NAMALWA (cell line): ENCODE measurements at regions not wholly inside any gene's neighbourhood (a gene's known extent, or its start where the extent isn't known, plus 50 kb on each side); places are given as distances from the start of the nearest gene placed in this dataset.

Experiments
- DNase-seq: peaks from one replicate; pipeline ENCODE4 v3.0.0-alpha.2; 2015; ENCODE audit warnings: low spot score

DNA sequence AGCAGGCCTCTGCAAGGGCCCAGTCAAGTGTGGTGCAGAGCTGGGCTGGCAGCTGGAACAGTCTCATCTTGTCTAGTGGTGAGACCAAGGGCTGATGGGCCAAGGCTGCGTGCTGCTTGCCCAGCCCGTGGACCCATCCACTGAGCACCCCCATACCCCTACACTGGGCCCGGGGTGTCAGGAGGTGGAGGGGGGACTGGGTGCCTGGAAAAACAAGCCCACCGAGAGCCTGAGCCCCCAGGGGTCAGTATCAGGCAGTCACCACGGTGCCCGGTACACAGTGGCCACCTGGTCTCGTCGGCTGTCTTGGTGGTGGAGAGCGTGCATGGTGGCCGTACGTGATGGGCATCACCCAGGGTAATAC lies 238.3 kb downstream of the SEC14L1 start:
- no peak for DNase-seq

DNA sequence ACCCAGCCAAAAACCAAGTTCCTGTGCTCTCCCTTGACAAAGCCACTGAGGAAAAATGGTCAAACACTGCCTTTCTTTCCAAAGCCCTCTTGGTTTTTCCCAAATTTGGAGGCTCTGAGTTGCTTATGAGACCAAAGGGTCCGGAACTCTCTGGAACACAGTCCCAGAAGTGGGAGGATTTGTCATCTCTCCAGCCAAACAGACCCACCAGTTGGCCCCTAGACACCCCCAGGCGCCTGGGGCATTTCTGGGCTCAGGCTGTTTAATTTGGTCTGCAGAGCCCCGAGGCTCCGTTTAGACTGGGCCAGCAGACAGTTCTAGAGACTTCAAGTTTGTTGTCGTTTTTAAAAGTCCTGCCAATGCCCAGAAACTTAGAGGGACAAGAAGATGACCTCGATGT lies 239.1 kb downstream of the SEC14L1 start:
- no peak for DNase-seq

DNA sequence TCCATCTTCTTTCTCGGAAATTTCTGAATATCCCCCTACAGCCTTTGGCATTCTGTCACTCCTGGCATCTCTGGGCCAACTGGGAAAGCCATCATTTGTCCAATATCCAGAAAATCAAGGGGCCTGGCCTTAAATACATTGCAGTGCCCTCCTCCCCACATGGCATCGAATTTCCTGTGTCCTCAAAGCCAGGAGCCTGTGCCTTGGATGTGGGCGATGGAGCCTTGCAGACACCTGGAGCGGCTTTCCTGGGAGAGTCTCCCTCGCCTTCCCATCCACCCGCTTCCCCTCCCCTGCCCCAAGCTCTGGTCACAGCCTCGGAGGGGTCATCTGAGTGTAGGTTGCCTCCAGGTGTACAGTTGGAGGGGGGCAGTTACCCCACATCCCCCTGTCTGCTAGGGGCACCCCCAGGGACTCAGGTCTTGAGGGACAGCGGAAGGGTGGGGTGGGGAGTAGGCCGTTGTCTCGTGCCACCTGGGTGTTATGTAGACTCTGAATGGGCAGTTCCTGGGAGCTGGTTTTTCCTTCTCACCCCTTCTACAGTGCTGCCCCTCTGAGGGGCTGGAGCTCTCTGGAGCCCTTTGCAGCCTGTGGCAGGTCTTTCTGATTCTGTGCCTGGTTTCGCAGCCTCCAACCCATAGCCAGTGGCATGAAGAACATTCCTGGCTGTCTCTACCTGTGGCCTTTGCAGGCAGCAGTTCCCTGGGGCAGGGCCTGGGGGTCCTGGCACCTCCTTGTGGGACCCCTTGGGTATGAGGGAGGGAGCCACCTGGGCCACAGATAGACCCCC lies 239.8 kb downstream of the SEC14L1 start:
- no peak for DNase-seq

DNA sequence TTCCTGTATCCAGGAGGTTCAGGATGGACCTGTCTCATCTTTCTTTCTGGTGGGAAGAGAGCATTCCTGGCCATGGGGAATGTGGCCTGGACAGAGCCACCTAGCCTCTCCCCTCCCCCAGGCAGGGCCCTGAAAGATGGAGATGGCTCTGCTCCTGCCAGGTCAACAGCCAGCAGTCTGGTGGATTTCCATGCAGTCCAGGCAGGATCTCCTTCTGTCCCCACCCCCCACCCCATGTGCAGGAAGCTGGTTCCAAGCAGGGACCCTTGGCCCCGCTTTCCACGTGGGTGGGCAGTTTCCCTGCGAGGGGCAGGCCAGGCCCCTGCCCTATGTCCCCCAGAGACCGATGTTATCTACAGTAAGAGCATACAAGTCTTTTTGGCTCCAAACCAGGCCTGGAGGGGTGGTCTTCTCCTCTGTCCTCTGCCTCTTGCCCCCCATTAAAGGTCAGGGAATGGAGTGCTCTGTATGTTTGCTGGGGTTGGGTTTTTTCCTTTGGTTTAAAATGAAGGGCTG lies 240.5 kb downstream of the SEC14L1 start:
- DNase-seq = no peak

DNA sequence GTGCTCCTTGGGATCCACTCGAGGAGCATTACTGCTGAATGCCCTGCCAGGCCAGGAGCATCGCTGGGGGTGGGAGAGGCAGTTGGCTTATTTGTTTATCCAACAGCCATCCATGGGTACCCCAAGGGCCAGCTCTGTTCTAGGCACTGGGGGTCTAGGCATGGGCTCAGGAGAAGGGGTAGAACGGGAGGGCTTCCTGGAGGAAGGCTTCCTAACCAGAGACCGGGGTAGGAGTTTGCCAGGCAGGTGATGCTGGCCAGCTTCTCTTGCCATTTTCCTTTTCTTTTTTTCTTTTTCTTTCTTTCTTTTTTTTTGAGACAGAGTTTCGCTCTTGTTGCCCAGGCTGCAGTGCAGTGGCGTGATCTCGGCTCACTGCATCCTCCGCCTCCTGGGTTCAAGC lies 241.0 kb downstream of the SEC14L1 start:
- DNase-seq = no peak

DNA sequence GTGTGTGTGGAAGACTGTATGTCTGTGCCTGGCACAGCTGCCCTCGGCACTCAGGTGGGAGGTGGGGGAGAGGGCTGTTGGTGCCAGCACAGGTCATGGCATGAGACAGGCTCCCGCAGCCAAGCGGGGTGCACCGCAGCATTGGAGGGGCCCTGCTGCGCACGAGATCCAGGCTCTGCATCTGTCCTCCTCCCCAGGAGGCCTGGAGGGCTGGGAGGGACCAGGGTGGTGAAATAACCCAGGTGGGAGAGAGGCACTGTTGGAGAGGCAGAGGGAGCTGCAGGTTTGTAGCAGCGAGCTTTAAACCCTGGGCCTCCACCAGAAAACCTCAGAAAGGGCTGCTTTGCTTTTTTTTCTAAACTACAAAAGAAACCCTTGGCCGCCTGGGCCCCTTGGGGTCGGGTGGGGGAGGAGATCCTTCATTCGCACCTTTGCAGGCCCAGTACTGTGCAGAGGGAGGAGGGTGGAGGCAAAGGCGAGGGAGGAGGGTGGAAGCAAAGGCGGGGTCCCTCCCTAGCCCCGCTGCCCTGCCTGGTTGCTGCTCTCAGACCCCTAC lies 241.7 kb downstream of the SEC14L1 start:
- peak; percentile 49 for DNase-seq

DNA sequence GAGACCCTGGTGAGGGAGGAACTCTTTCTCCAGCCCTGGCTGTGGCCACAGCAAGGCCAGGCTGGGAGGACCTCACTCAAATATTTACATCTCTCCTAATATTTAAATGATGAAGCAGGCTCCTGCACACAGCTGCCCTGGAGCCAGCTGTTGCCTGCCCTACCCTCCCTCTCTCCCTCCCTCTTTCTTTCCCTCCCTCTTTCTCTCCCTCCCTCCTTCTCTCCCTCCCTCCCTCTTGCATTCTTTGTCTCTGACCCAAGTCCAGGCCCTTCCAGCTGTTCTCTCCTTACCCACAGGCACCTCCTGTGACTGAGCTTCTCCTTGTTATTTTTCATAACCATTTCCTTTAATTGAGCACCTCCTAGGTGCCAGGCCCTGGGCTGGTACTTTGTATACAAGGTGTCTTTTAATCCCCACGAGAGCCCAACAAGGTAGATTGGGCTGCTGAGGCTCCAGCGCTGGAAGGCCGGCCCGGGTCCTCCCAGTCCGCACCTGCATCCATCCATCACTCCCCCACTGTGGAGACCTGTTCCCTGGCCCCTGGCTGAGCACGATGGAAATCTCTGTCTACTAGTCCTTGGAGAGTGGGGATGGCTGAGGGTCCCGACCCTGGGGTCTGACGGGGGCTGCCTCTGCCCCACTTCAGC lies 242.3 kb downstream of the SEC14L1 start:
- DNase-seq = peak; percentile 31

DNA sequence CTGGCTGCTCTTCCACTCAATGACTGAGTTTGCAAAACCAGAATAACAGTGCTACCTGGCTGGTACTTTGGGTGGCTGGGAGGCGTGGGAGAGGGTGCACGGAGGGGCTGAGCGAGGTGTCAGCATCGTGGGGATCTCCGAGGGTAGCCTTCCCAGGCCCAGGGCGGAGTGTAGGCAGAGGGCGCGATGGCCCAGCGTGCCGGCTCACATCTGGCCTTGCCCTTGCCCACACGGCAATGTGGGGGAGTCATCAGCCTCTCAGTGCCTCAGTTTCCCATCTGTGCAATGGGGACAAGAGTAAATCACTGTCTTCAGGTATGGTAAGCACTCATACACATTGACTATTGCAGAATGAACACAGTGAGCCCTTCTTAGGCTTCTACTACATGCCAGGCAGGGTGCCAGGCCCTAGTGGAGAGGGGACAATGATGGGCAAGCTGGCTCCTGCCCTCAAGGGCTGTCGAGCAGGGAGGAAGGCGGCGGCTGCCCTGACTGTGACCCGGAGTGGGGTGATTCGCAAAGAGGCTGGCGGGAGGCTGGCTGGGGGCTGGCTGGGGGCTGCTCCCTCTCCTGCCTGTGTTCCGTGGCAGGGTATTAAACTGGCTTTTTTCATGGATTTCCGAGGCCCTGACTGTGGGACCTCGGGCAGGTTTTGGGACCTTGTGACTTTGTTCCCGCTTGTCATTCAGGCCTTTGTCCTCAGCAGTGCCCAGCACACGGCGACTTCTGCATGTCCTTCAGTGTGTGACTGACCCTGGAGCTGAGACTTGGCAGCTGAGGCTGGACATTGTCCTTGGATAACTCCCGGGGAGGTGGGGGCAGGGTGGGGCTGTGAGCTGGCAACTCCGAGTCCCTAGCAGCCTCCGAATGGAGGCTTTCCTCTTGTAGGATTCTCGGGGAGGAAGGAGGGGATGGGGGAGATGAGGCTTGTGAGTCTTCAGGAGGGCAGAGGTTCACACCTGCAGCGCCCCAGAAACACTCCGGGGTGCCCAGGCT lies 243.1 kb downstream of the SEC14L1 start:
- DNase-seq = no peak

DNA sequence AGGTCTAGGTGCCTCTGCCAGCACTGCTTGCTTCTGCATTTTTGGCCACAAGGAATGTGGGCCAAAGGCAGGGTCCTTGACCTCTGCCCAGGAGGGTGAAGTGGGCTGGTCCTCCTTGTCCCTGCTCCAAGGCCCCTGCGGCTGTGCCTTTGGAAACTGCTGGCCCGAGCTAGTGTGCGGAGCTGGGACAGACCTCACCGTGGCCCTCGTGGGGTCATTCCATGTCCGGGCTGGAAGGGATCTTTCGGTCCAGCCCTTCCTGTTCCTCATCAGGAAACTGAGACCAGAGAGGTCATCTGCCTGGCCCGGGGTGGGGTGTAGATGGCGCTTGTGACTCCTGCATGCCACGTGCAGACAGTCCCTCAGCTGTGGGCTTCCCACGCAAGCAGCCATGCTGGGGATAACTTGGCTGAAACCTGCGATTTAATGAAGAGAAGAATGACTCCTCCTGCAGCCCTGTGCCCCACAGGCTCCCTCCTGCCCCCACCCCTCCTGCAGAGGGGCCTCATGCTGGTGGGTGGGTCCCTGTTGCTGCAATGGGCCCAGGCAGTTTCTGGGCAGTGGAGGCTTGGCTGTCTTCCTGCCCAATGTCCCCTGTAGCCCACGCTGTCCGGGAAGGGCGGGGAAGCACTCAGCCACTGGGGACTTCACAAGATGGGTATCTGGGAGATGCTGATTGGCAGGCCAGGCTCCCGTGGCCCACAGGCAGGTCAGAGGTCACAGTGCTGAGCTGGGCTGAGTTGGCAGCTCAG lies 245.2 kb downstream of the SEC14L1 start:
- DNase-seq = no peak

DNA sequence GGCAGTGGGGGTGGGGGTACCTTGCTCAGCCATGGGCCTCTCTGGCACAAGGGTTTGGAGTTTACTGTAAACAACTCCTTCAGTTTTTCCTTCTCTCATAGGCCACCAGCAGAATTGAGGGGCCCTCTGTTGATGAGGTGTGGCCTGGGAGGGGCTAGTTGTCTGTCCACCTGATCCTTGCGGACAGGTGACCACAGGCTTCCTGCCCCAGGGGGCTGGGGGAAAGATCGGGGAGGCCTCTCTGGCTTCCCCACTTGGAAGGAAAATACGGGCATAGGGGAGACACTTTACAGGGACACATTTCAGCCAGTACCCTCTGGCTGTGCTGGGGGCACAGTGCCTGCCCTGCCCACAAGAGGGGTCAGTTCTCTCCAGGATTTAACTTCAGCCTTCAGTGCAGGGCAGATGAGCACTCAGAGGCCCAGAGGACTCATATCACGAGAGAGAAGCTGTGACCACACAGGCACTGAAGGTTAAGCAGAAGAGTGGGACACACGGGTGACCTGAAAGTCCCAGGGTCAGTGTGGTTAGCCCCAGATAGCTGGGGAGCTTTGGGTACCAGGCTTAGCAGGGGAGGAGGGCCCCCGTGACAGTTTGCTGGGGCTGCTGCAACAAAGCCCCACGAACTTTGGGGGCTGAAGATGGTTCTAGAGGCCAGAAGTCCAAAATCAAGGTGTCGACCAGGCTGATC lies 245.9 kb downstream of the SEC14L1 start:
- no peak for DNase-seq

DNA sequence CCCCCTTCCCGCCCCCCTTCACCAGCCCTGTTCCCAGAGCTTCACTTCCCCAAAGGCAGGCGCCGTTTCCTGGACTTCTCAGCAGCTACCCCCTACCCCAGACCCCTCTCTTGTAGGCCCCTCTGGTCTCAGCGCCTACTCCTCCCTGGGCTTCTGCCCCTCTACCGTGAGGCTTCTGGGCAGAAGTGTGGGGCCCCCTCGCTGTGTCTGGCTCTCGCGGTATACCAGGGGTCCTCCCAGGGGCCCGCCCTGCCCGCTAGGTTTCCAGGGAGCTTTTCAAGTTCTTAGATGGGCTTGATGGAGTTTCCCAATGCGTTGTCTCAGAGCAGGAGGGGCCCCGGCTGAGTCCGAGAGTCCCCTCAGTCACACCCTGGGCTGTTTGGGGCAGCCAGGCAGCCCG lies 247.1 kb downstream of the SEC14L1 start:
- DNase-seq = no peak

DNA sequence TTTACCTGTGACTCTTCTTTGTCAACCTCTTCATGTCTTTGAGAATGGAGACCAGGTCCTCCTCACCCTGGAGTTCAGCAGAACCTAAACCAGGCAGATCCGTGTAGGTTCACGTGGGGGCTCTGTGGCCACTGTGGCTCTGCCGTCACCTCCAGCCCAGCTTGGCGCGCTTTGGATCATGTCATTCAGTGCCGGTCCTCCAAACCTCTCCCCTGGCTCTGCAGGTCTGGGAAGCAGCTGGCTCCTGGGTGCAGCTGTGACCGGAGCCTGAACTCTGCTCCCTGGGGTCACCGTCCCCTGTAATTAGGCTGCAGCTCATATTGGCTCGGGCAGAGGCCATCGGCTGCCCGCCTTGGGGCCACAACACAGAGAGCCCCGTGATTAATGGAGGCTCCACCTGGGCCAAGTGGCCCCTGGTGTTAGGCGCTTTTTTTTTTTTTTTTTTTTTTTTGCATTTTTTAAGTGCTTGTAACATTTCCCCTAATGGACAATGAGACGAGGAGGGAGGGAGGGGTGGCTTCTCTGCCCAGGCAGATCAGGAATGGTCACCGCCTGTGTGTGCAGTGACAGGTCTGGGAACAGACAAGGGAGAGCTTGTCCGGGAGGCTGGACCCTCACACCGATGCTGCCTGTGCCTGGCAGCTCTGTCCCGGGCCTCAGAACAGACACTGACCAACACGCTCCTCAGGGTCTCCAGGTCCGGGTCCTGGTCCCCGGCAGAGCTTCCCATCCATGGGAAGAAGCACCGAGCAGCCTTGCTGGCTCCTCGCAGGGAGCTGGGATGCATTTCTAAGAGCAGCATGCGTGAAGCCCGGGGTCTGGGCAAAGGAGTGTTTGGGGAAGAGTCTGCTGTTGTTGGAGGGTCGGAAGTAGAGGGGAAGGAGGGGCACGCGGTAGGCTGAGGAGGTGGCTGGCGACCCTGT lies 247.9 kb downstream of the SEC14L1 start:
- no peak for DNase-seq

DNA sequence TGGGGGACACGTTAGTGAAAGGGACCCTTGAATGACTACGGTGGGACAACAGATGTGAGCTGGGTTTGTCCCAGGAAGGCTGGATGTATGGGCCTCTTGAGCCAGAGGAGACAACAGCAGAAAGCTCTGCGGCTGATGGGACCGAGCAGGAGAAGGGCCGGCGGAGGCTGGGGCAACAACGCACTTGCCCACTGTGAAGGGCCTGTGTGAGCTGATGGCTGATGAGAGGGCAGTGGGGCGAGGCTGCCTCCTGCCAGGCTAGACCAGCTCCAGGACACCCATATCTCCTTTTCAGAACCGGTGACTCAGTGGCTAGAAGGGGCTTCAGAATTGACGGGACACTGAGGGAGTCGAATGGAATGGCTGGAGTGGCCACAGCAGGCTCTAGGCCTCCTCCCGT lies 250.1 kb downstream of the SEC14L1 start:
- DNase-seq = no peak

DNA sequence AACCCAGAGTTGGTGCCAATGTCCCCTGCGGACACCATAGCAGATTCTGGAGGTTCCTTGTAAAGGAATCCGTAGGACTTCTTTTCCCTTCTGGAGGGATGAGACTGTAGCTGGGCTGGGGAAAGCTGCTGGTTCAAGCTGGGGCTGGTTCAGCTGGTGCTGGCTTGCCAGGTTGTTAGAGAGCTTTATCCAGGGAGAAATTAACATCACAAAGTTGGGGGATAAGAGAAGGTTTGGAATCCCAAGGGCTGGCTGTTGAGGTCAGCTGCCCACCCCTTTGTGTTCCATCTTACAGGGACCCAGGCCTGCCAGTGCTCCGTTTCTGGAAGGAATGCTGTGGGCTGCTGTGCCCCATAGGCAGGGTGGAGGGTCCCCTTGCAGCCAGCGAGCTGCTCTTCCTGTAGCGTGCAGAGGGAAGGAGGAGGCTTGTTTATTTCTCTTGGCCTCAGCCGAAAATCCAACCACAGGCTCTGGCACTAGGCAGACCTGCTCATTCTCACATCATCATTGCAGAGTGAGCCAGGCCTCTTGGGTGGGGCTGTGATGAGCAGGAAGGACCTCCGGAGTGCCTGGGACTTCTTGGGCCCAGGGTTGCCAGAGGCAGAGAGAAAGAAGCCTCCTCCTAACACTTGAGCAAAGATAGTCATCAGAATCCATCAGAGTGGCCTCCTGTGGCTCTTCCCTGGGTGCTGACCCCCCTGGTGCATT lies 251.1 kb downstream of the SEC14L1 start:
- no peak for DNase-seq

DNA sequence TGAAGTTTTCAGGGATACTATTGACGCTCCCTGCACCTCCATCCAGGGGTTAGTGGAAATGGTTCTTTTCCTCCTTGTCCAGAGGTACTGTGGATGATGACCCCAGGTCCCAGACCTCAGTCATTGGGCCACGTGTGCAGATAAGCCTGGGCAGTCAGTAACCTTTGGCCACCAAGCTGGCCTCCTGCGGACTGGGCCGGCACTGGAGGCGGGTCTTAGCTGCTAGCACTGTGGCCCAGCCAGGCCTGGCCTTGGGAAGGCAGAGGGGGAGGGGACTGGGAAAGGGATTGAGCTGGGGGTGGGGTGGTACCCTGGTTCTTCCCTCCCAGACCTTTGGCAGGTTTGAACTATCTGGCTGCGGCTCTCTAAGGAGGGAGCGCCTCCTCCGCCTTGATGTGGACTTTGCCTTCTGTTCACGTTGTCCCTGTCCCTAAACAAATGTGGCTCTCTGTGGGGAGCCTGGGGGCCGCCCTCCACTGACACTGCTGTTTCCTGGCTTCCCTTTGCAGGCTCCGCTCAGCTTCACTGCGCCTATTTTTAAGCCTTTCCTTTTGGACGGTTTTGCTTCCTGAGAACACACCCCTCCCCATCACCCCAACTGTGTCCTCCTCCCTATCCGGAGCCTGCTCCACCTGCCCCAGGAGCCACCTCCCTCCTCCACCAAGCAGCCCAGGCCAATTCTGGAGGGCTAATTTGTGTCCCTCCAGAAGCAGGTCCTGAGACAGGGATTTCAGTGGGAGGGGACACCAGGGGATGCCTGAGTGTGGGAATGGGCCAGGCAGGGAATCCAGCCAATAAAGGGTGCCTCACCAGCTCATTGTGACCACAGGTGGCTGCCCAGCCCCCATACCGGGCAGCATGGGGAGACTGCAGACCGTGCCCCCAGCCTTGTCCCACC lies 251.9 kb downstream of the SEC14L1 start:
- no peak for DNase-seq

DNA sequence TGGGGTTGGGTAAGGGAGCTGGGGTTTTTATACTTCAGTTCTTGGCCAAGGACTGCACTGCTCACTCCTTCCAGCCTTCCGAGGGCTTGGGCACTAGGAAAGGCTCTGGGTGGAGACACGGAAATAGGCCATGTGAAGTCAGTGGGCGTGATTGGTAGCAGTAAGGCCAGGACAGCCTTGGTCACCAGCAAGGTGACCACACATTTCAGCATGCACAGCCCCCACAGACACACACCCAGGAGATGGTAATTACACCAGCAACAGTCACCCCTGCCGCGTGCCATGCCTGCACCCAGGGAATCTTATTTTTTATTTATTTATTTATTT lies 252.5 kb downstream of the SEC14L1 start:
- DNase-seq = no peak

DNA sequence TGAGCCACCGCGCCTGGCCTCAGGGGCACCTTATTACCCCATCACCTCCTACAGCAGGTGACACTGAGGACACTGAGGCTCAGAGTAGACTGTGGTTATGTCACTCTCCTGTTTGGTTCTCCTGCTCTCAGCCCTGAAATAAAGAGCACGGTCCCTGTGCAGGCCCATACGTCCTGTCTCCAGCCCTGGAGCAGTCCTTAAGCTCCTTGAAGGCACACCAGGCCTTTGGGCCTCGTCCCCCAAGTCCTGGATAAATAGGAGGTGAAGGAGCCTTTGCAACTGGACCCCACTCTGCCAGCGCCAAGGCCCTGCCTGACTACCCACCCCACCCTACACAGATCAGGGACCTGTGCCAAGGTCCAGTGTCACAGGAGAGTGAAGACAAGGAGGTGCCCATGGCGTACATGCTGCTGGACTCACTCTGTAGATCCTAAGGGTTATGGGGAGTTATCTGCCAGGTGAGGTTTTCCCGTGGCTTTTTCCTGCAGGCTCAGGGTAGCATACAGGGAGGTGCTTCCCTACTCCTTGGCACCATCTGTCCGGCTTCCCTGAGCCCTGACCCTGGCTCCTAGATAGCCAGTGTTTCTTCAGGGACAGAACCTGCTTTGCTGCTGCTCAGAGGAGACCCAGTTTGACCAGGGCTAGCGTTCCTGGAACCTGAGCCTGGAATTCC lies 253.2 kb downstream of the SEC14L1 start:
- DNase-seq = no peak
